G401.6 (cell line): ENCODE measurements at regions not wholly inside any gene's neighbourhood (a gene's known extent, or its start where the extent isn't known, plus 50 kb on each side); places are given as distances from the start of the nearest gene placed in this dataset.
A peak's percentile ranks its signal among the peaks of the same experiment; 100 is the strongest.
"Not testable (repeated sequence)": the region's sequence is repeated elsewhere in the genome, so short reads cannot be mapped to it uniquely, and the experiment has no call there.

Experiments used
- FAIRE-seq: peaks from 2 replicates; lab custom pipeline; 2012; peaks lifted over from hg19 to GRCh38; lab: Jason Lieb, UNC

GRCh38 chr2:9708683-9709538 is 78.1 kb upstream of the YWHAQ start:
- FAIRE-seq: no peak

DNA sequence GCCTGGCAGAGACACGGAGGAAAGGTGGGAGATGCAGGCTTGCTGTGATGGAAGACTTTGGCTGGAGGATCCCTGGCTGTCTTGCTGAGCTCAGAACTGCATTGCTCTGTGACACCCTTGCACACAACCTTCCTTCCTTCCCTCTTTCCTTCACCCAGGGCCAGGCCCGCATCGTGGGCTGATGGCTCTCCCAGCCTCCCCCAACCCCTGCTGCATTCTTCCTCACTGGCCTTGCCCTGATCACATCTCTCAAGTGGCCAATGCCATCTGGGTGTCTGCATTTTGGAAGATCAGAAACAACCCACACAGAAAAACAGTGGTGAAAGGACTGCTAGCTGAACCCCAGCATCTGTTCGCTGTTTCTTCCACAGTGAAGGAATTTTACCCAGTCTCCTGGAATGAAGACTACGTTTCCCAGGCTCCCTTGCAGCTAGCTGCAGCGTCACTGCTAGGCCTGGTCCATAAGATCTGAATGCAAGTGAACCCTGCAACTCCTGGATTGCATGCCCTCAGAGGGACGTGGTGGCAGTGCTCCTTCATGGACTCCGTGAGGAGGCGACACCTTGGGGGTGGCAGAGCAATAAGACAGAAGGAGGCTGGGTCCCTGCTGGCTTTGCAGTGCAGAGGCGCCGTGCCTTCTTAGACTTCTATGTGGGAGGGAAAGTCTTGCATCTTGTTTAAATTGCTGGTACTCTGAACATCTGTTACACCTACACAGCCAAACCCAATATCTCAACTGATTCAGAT is 78.9 kb upstream of the YWHAQ start:
- no peak for FAIRE-seq

GRCh38 chr2:9710311-9710710 is 79.5 kb upstream of the YWHAQ start:
- FAIRE-seq: no peak

- FAIRE-seq: no peak
These were observed 81.5 kb upstream of the YWHAQ start for GRCh38 chr2:9712263-9712662.

GRCh38 chr2:9714630-9715214 is 83.9 kb upstream of the YWHAQ start:
- FAIRE-seq: no peak

GRCh38 chr2:9715238-9715637 is 84.4 kb upstream of the YWHAQ start:
- FAIRE-seq: no peak

GRCh38 chr2:9717886-9718451 is 87.2 kb upstream of the YWHAQ start:
- FAIRE-seq: no peak

GRCh38 chr2:9720352-9721093 is 89.7 kb upstream of the YWHAQ start:
- no peak for FAIRE-seq

GRCh38 chr2:9721344-9721743 is 90.5 kb upstream of the YWHAQ start:
- FAIRE-seq: no peak

- FAIRE-seq: no peak
These were observed 91.7 kb upstream of the YWHAQ start for GRCh38 chr2:9722451-9722850.

GRCh38 chr2:9724565-9724964 is 93.8 kb upstream of the YWHAQ start:
- FAIRE-seq: no peak

DNA sequence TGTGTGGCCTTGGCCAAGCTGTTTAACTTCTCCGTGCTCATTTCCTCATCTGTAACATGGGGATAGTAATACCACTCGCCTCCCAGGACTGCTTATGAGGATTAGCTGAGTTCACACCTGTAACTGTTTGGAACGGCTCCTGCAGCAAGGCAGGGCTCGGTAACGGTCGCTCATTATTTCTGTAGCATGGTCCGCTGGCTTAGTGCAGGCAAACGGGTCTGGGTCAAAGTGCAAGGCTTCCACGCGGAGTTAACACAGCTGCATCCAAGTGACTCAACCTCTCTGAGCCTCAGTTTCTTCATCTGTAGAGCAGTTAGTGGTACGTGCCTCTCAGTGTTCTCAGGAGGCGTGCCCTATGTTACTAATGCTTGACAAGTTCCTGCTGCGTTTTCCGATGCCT is 94.3 kb upstream of the YWHAQ start:
- FAIRE-seq: no peak

DNA sequence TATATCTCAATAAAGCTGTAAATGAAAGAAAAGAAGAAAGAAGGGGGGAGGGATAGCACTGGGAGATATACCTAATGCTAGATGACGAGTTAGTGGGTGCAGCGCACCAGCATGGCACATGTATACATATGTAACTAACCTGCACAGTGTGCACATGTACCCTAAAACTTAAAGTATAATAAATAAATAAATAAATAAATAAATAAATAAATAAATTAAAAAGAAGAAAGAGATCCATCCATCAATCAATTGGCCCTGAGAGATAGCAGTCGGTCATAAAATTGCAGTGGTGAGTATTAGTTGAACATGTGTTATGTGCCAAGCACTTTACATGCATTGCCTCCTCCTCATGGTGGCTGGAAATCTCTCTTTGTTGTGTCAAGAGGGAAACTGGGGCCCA is 95.2 kb upstream of the YWHAQ start:
- not testable (repeated sequence) for FAIRE-seq

DNA sequence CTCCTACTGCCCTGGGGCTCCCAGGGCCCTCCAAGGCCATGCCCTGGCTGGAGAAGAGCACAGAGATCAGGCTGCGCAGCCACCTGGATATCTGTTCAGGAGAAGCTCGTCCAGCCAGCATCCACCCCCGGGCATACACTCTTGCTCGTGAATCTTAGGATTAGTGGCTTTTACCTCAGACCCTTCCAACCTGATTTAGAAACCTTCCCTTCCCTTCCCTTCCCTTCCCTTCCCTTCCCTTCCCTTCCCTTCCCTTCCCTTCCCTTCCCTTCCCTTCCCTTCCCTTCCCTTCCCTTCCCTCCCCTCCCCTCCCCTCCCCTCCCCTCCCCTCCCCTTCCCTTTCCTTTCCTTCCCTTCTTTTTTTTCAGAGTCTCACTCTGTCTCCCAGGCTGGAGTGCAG is 99.7 kb upstream of the YWHAQ start:
- not testable (repeated sequence) for FAIRE-seq

DNA sequence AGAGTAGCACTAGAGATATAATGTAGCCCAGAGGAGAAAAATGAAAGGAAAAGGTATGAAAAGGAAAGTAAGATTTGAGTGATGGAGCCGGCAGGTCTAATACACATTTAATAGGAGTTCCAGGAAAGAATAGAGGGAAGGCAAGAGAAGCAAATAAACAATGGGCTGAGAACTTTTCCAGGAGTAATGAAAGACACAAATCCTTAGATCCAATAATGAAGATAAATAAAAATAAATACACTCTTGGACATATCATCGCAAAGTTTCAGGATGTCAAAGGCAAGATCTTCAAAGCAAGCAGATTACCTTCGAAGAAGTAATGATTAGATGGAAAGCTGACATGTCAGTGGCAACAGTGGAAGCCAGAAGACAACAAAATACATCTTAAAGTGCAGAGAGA is 102.0 kb upstream of the YWHAQ start:
- no peak for FAIRE-seq

DNA sequence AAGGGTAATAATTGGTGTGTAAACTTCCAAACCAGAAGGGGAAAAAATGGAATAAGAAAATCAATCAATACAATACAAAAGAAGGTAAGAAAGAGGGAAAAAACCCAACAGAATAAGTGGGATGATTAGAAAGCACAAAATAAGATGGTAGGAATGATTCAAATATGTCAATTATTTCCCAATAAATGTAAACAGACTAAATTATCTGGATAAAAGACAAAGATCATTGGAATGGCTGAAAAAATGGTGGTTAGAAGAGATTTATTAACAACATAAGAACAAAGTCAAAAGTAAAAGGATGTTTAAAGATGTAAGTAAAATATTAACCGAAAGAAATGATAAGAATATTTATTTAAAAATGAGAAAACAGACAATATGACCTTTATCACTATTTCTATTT is 103.5 kb upstream of the YWHAQ start:
- peak; percentile 60 for FAIRE-seq

GRCh38 chr2:9735335-9735734 is 104.5 kb upstream of the YWHAQ start:
- FAIRE-seq: no peak

DNA sequence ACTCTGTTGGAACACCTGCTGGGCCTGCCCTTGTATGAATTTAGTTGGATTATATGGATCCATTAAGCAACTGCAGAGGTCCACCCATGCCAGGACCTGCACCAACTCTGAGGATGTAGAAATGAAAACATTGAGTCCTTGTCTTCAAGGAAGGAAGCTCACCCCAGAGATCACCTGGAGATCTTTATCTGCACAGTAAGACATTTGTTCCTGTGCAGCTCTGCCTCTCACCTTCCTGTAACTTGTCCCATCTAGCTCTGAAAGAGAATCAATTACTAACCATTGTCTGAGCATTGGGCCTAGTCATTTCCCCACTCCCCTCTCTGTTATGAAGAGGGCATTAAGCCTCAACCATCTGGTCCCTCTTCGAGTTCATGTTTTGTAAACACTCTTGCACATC is 105.2 kb upstream of the YWHAQ start:
- FAIRE-seq: no peak

DNA sequence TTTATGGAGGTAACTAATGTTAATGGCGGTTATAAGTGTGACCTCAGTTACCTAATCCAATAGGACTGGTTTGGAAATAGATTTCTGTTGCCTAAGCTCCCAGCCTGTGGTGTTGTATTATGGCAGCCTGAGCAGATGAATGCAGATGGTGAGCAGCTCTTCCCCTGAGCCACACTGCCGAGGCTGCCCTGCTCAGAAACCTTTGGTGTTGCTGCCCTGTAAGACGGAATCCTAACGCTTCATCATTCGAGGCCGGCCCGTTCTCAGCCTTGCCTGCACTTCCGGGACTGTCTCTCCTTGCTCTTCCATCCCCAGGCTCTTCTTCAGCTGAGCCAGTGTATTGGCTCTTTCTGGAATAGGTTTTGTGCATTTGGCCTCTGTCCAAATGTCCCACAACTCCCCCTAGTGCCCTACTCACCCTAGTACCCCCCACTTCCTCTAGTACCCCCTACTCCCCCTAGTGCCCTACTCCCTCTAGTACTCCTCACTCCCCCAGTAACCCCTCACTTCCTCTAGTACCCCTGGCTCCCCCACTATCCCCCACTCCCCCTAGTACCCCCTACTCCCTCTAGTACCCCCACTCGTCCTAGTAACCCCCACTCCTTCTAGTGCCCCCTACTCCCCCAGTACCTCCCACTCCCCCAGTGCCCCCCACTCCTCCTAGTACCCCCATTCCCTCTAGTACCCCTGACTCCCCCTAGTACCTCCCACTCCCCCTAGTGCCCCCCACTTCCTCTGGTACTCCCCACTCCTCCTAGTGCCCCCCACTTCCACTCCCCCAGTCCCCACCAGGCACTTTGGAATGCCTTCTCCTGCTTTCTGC is 106.0 kb upstream of the TAF1B start:
- FAIRE-seq: no peak

DNA sequence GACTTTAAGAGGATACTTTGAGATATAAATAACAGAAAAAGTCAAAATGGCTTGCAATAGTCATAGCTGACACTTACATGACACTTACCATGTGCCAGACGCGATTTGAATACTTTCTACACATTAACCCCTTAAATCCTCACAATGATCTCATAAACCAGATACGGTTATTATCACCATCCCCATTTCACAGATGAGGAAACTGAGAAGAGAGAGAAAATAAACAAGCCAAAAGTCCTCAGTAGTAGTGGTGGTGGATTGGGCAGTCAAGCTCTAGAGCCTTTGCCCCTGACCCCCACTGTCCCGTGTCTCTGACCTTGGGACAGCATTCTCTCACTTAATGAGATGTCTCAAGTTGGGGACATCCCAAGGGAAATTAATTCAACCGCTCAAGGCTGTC is 105.2 kb upstream of the TAF1B start:
- no peak for FAIRE-seq
